ENCODE measurements at regions not wholly inside any gene's neighbourhood (a gene's known extent, or its start where the extent isn't known, plus 50 kb on each side); places are given as distances from the start of the nearest gene placed in this dataset.

GRCh38 chr1:24244519-24245268, 57.6 kb upstream of the IFNLR1 start:
- TF ChIP-seq POLR2A (IDR thresholded peaks at IDR 0.05; ENCODE audit: low read depth, low read length) (no peak), TAF1 (IDR thresholded peaks at IDR 0.05; ENCODE audit: borderline replicate concordance, low read depth, low read length) (no peak)

Data from GM12892 (cell line).